ENCODE measurements at regions not wholly inside any gene's neighbourhood (a gene's known extent, or its start where the extent isn't known, plus 50 kb on each side); places are given as distances from the start of the nearest gene placed in this dataset.

GRCh38 chr10:78581133-78581694 lies 487.6 kb upstream of the ZMIZ1 start:
- TF ChIP-seq ZNF274 (IDR thresholded peaks at IDR 0.05; ENCODE audit: low read depth, low read length) (no peak), YY1 (IDR thresholded peaks at IDR 0.05; ENCODE audit: insufficient read depth, insufficient read length) (no peak), SUZ12 (IDR thresholded peaks at IDR 0.05; ENCODE audit: extremely low read depth, insufficient read depth, insufficient read length) (no peak)
